ENCODE measurements at regions not wholly inside any gene's neighbourhood (a gene's known extent, or its start where the extent isn't known, plus 50 kb on each side); places are given as distances from the start of the nearest gene placed in this dataset.
"Not testable (repeated sequence)": the region's sequence is repeated elsewhere in the genome, so short reads cannot be mapped to it uniquely, and the experiment has no call there.

DNA sequence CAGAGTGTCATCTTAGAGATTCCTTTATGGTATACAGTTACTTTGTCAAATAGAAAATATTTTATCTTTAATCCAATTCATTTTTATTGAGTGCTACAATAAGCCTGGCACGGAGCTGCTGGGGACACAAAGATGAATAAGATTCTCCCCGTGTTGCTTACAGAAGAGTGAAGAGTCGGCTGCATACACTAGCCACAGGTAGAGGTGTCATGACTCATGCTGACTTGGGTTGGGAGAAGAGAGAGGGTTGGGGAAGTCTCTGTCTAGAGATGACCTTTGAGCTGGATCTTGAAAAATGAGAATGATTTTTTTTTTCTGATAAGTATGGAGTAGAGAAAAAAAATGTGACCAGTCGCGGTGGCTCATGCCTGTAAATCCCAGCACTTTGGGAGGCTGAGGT, 289.9 kb upstream of the CELF2 start:
- H3K4me1 ChIP-seq (ENCODE audit: control insufficient read depth, insufficient read depth, low read length) = no peaks in the 10 kb centered on the region
- no peak for DNase-seq (ENCODE audit: low read depth, low spot score)
- H3K27me3 ChIP-seq (ENCODE audit: control insufficient read depth, insufficient read depth, low read length) = no peaks in the 10 kb centered on the region
- no peaks in the 10 kb centered on the region for H3K9me3 ChIP-seq (ENCODE audit: control insufficient read depth, insufficient read depth, low read length)
- no peaks in the 10 kb centered on the region for H3K36me3 ChIP-seq (ENCODE audit: control insufficient read depth, insufficient read depth, low read length)
- H3K4me3 ChIP-seq (ENCODE audit: low read length) = no peak overlapping the region
- no CpG with 5 or more reads among the region's 5 CpGs for WGBS (ENCODE audit: insufficient coverage, insufficient read length)
- no peak overlapping the region for H3K27ac ChIP-seq (ENCODE audit: low read length)

DNA sequence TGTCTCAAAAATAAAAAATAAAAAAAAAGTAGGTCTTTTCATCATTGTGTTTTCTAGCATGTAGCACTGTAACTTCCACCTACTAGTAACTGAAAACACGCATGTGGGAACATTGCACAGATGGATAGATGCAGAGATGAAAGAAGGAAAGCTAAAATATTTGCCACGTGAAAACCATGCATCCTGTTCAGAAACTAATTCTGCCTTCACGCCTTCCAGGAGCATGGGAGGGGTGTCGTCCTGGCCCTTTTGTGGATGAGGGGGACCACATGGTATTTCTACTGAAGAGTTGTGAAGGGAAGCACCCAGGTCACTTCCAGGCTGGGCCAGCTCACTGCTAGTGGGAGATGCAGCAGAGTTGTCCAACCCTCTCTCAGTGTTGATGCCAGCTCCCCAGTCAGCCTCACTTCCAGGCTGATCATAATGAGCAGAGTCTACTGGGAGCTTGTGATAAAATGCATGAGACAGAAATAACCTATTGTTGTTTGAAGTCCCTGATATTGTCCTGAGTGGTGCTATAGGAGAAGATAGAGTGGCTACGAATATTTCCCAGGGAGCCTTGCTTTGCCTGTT, 287.1 kb upstream of the CELF2 start:
- Histone ChIP-seq H3K4me1 (ENCODE audit: control insufficient read depth, insufficient read depth, low read length) (no peaks in the 10 kb centered on the region), H3K9me3 (ENCODE audit: control insufficient read depth, insufficient read depth, low read length) (no peaks in the 10 kb centered on the region), H3K4me3 (ENCODE audit: low read length) (no peak overlapping the region), H3K36me3 (ENCODE audit: control insufficient read depth, insufficient read depth, low read length) (no peaks in the 10 kb centered on the region), H3K27ac (ENCODE audit: low read length) (no peak overlapping the region), H3K27me3 (ENCODE audit: control insufficient read depth, insufficient read depth, low read length) (no peaks in the 10 kb centered on the region)
- no peak for DNase-seq (ENCODE audit: low read depth, low spot score)
- WGBS (ENCODE audit: insufficient coverage, insufficient read length) = no CpG with 5 or more reads among the region's 5 CpGs

DNA sequence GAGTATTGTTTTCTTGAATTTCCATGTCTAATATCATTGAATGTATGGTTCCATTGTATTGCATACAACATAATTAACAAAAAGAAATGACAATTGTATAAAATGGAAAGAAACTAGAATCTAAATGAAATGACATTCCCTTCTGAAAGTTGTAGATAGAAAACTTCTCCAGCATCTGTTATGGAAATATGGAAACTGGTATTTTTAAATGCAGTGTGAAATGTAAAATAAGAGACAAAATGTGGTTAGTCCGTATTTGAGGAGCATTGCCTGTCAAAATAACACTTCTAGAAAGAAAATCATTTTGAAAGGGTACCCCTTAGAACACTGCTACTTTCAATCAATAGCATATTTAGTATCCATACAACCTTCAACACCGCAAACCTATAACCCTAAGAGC, 286.3 kb upstream of the CELF2 start:
- no peak overlapping the region for H3K4me3 ChIP-seq (ENCODE audit: low read length)
- WGBS (ENCODE audit: insufficient coverage, insufficient read length) = no CpG with 5 or more reads among the region's 2 CpGs
- no peaks in the 10 kb centered on the region for H3K4me1 ChIP-seq (ENCODE audit: control insufficient read depth, insufficient read depth, low read length)
- H3K9me3 ChIP-seq (ENCODE audit: control insufficient read depth, insufficient read depth, low read length) = no peaks in the 10 kb centered on the region
- DNase-seq (ENCODE audit: low read depth, low spot score) = no peak
- no peaks in the 10 kb centered on the region for H3K36me3 ChIP-seq (ENCODE audit: control insufficient read depth, insufficient read depth, low read length)
- H3K27ac ChIP-seq (ENCODE audit: low read length) = no peak overlapping the region
- H3K27me3 ChIP-seq (ENCODE audit: control insufficient read depth, insufficient read depth, low read length) = no peaks in the 10 kb centered on the region

GRCh38 chr10:10734356-10735064, 283.2 kb upstream of the CELF2 start:
- WGBS (ENCODE audit: insufficient coverage, insufficient read length) = no CpG with 5 or more reads among the region's 5 CpGs
- no peak for DNase-seq (ENCODE audit: low read depth, low spot score)
- H3K4me3 ChIP-seq (ENCODE audit: low read length) = no peak overlapping the region

DNA sequence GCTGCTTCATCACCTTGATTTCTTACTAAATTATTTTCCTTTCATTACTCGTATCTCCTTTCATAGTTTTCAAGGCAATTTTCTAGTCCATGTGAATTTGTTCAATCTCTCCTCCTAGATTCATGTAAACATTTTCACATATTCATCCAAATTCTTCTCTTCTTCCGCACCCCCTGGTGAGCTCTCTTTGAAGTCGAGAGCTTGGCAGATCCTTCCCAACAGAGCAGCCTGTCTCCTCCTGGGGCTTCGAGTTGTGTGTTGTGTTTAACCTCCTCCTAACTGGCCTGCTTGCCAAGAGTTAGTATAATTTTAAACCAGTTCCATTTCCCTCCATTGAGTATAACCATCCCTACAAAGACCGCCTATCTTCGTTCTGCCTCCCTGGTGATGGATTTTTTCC, 272.4 kb upstream of the CELF2 start:
- WGBS (ENCODE audit: insufficient coverage, insufficient read length) = no CpG with 5 or more reads among the region's 6 CpGs
- Histone ChIP-seq H3K4me1 (ENCODE audit: control insufficient read depth, insufficient read depth, low read length) (no peaks in the 10 kb centered on the region), H3K9me3 (ENCODE audit: control insufficient read depth, insufficient read depth, low read length) (no peaks in the 10 kb centered on the region), H3K27ac (ENCODE audit: low read length) (no peak overlapping the region), H3K27me3 (ENCODE audit: control insufficient read depth, insufficient read depth, low read length) (no peaks in the 10 kb centered on the region), H3K36me3 (ENCODE audit: control insufficient read depth, insufficient read depth, low read length) (no peaks in the 10 kb centered on the region), H3K4me3 (ENCODE audit: low read length) (no peak overlapping the region)
- DNase-seq (ENCODE audit: low read depth, low spot score) = no peak

More at GRCh38 chr10:10734356-10735064, 283.2 kb upstream of the CELF2 start:
- H3K9me3 ChIP-seq (ENCODE audit: control insufficient read depth, insufficient read depth, low read length) = no peaks in the 10 kb centered on the region
- H3K4me1 ChIP-seq (ENCODE audit: control insufficient read depth, insufficient read depth, low read length) = no peaks in the 10 kb centered on the region
- no peaks in the 10 kb centered on the region for H3K36me3 ChIP-seq (ENCODE audit: control insufficient read depth, insufficient read depth, low read length)
- no peaks in the 10 kb centered on the region for H3K27me3 ChIP-seq (ENCODE audit: control insufficient read depth, insufficient read depth, low read length)
- H3K27ac ChIP-seq (ENCODE audit: low read length) = no peak overlapping the region

GRCh38 chr10:10755490-10755889, 262.2 kb upstream of the CELF2 start:
- no peak for DNase-seq (ENCODE audit: low read depth, low spot score)
- H3K27ac ChIP-seq (ENCODE audit: low read length) = no peak overlapping the region
- no peaks in the 10 kb centered on the region; the same call in 1 of the 2 replicates for H3K4me1 ChIP-seq (ENCODE audit: control insufficient read depth, insufficient read depth, low read length)
- H3K27me3 ChIP-seq (ENCODE audit: control insufficient read depth, insufficient read depth, low read length) = no peaks in the 10 kb centered on the region
- H3K9me3 ChIP-seq (ENCODE audit: control insufficient read depth, insufficient read depth, low read length) = no peaks in the 10 kb centered on the region
- WGBS (ENCODE audit: insufficient coverage, insufficient read length) = no CpG with 5 or more reads among the region's 9 CpGs
- H3K36me3 ChIP-seq (ENCODE audit: control insufficient read depth, insufficient read depth, low read length) = no peaks in the 10 kb centered on the region
- H3K4me3 ChIP-seq (ENCODE audit: low read length) = no peak overlapping the region

DNA sequence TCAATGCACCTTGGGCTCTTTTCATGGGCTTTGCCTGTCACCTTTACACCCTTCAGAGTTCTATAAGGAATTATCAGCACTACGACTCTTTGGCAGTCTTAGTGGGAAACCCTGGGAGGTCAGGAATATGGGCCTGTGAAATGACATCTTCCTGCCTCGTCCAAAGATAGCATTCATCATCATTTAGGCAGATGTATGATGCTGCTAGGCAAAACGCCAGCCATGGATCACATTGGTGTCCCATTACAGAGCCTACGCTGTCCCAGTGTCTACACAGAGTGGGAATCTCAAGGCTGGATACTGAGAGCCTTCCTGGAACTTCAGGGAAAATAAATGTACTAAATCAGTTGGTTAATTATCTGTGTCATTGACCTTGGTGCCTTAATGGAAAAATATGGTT, 259.4 kb upstream of the CELF2 start:
- DNase-seq (ENCODE audit: low read depth, low spot score) = no peak
- Histone ChIP-seq H3K4me1 (ENCODE audit: control insufficient read depth, insufficient read depth, low read length) (no peaks in the 10 kb centered on the region), H3K4me3 (ENCODE audit: low read length) (no peak overlapping the region), H3K36me3 (ENCODE audit: control insufficient read depth, insufficient read depth, low read length) (no peaks in the 10 kb centered on the region), H3K9me3 (ENCODE audit: control insufficient read depth, insufficient read depth, low read length) (no peaks in the 10 kb centered on the region), H3K27me3 (ENCODE audit: control insufficient read depth, insufficient read depth, low read length) (no peaks in the 10 kb centered on the region), H3K27ac (ENCODE audit: low read length) (no peak overlapping the region)
- WGBS (ENCODE audit: insufficient coverage, insufficient read length) = no CpG with 5 or more reads among the region's 4 CpGs

DNA sequence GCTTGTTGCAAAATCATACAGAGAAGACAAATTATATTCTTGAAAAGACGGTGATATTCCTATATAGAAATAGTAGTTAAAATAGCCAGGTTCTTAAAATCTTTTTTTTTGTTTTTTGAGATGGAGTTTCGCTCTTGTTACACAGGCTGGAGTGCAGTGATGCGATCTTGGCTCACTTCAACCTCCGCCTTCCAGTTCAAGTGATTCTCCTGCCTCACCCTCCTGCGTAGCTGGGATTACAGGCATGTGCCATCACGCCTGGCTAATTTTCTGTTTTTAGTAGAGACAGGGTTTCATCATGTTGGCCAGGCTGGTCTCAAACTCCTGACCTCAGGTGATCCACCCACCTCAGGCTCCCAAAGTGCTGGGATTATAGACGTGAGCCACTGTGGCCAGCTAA, 257.9 kb upstream of the CELF2 start:
- not testable (repeated sequence) for H3K4me1 ChIP-seq (ENCODE audit: control insufficient read depth, insufficient read depth, low read length); H3K36me3 ChIP-seq (ENCODE audit: control insufficient read depth, insufficient read depth, low read length); H3K9me3 ChIP-seq (ENCODE audit: control insufficient read depth, insufficient read depth, low read length); DNase-seq (ENCODE audit: low read depth, low spot score); H3K27ac ChIP-seq (ENCODE audit: low read length); H3K27me3 ChIP-seq (ENCODE audit: control insufficient read depth, insufficient read depth, low read length); H3K4me3 ChIP-seq (ENCODE audit: low read length)
- WGBS (ENCODE audit: insufficient coverage, insufficient read length) = no CpG with 5 or more reads among the region's 7 CpGs

DNA sequence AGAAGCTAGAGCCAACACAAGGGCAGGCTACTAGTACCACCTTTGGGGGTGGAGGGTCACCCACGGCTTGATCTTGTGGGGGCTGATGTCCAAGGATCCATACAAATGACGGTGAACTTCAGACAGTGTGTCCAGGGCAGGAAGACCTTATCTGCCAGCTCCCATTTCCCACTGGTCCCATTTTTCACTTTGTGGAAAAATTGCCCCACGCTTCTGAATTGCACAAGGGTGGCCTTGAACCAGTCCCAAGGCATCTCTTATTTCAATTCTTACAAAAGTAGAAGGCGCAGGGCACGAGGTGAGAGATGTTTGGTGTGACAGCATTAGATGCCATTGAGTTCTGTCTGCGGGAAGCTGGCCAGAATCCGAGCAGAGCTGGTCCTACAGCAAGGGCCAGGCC, 252.7 kb upstream of the CELF2 start:
- no peak for DNase-seq (ENCODE audit: low read depth, low spot score)
- no peak overlapping the region for H3K27ac ChIP-seq (ENCODE audit: low read length)
- no peak overlapping the region for H3K4me3 ChIP-seq (ENCODE audit: low read length)
- H3K27me3 ChIP-seq (ENCODE audit: control insufficient read depth, insufficient read depth, low read length) = no peaks in the 10 kb centered on the region
- no peaks in the 10 kb centered on the region for H3K4me1 ChIP-seq (ENCODE audit: control insufficient read depth, insufficient read depth, low read length)
- no CpG with 5 or more reads among the region's 7 CpGs for WGBS (ENCODE audit: insufficient coverage, insufficient read length)
- H3K9me3 ChIP-seq (ENCODE audit: control insufficient read depth, insufficient read depth, low read length) = no peaks in the 10 kb centered on the region
- H3K36me3 ChIP-seq (ENCODE audit: control insufficient read depth, insufficient read depth, low read length) = no peaks in the 10 kb centered on the region

GRCh38 chr10:10772411-10772810, 245.3 kb upstream of the CELF2 start:
- Histone ChIP-seq H3K27me3 (ENCODE audit: control insufficient read depth, insufficient read depth, low read length) (no peaks in the 10 kb centered on the region), H3K9me3 (ENCODE audit: control insufficient read depth, insufficient read depth, low read length) (no peaks in the 10 kb centered on the region), H3K4me1 (ENCODE audit: control insufficient read depth, insufficient read depth, low read length) (no peaks in the 10 kb centered on the region), H3K4me3 (ENCODE audit: low read length) (no peak overlapping the region), H3K27ac (ENCODE audit: low read length) (no peak overlapping the region), H3K36me3 (ENCODE audit: control insufficient read depth, insufficient read depth, low read length) (no peaks in the 10 kb centered on the region)
- no peak for DNase-seq (ENCODE audit: low read depth, low spot score)
- WGBS (ENCODE audit: insufficient coverage, insufficient read length) = no CpG with 5 or more reads among the region's 3 CpGs

All from iPS DF 6.9 (cell line).